ENCODE measurements at regions not wholly inside any gene's neighbourhood (a gene's known extent, or its start where the extent isn't known, plus 50 kb on each side); places are given as distances from the start of the nearest gene placed in this dataset.

DNA sequence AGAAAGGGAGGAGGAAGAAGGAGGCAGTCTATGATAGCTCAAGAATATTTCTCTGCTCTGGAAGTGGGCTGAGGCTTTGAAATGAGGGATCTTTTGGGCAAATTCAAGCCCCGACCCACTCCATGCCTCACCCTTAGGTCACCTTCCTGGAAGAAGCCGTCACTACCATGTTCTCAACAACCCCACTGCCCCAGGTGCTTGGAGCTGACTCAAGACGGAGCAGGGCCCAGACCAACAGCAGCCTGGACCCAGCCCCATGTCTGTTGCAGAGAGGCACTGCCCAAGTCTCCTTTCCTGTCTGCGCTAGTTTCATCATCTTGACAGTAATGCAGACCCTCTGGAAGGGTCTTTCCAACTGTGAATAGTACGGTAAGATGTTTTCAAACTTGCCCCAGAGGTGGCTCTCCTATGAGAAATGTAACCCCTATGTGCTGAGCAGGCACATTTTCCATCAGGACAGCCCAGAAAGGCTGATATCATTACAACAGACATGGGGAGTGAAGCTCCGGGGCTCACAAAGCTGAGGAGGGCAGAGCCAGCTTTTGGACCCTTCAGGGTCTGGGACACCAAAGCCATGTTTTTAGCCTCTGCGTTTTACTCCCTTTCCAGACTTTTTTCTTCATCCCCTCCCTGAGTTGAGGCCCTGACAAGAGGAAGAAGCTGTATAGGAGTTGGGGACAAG is 128.2 kb upstream of the LARP1 start:
- H3K9me3 ChIP-seq (ENCODE audit: control insufficient read depth in 4 of 4, low read length in 3 of 4): no peaks in the 10 kb centered on the region
- TF ChIP-seq, protein P1, sequence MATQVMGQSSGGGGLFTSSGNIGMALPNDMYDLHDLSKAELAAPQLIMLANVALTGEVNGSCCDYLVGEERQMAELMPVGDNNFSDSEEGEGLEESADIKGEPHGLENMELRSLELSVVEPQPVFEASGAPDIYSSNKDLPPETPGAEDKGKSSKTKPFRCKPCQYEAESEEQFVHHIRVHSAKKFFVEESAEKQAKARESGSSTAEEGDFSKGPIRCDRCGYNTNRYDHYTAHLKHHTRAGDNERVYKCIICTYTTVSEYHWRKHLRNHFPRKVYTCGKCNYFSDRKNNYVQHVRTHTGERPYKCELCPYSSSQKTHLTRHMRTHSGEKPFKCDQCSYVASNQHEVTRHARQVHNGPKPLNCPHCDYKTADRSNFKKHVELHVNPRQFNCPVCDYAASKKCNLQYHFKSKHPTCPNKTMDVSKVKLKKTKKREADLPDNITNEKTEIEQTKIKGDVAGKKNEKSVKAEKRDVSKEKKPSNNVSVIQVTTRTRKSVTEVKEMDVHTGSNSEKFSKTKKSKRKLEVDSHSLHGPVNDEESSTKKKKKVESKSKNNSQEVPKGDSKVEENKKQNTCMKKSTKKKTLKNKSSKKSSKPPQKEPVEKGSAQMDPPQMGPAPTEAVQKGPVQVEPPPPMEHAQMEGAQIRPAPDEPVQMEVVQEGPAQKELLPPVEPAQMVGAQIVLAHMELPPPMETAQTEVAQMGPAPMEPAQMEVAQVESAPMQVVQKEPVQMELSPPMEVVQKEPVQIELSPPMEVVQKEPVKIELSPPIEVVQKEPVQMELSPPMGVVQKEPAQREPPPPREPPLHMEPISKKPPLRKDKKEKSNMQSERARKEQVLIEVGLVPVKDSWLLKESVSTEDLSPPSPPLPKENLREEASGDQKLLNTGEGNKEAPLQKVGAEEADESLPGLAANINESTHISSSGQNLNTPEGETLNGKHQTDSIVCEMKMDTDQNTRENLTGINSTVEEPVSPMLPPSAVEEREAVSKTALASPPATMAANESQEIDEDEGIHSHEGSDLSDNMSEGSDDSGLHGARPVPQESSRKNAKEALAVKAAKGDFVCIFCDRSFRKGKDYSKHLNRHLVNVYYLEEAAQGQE (IDR thresholded peaks at IDR 0.05): no peak
- TF ChIP-seq JUND (IDR thresholded peaks at IDR 0.05): no peak
- TF ChIP-seq, protein P2, sequence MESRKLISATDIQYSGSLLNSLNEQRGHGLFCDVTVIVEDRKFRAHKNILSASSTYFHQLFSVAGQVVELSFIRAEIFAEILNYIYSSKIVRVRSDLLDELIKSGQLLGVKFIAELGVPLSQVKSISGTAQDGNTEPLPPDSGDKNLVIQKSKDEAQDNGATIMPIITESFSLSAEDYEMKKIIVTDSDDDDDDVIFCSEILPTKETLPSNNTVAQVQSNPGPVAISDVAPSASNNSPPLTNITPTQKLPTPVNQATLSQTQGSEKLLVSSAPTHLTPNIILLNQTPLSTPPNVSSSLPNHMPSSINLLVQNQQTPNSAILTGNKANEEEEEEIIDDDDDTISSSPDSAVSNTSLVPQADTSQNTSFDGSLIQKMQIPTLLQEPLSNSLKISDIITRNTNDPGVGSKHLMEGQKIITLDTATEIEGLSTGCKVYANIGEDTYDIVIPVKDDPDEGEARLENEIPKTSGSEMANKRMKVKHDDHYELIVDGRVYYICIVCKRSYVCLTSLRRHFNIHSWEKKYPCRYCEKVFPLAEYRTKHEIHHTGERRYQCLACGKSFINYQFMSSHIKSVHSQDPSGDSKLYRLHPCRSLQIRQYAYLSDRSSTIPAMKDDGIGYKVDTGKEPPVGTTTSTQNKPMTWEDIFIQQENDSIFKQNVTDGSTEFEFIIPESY (IDR thresholded peaks at IDR 0.05): no peak
- no peak for TF ChIP-seq NR2F2 (IDR thresholded peaks at IDR 0.05)
- TF ChIP-seq, protein P3, sequence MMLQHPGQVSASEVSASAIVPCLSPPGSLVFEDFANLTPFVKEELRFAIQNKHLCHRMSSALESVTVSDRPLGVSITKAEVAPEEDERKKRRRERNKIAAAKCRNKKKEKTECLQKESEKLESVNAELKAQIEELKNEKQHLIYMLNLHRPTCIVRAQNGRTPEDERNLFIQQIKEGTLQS (IDR thresholded peaks at IDR 0.05): no peak
- no peak for TF ChIP-seq HNF4A (conservative IDR thresholded peaks at IDR 0.05)
- no peak for TF ChIP-seq MAX (IDR thresholded peaks at IDR 0.05)
- TF ChIP-seq EGR1 (IDR thresholded peaks at IDR 0.05; ENCODE audit: low read depth in 2 of 2): no peak
- no peak for TF ChIP-seq GABPA (IDR thresholded peaks at IDR 0.05 in 1 of 2, conservative IDR thresholded peaks at IDR 0.05 in 1 of 2)
- no peak for TF ChIP-seq RAD21 (IDR thresholded peaks at IDR 0.05)
- no peak for TF ChIP-seq RXRA (IDR thresholded peaks at IDR 0.05)
- no peak for TF ChIP-seq SP1 (IDR thresholded peaks at IDR 0.05)
- TF ChIP-seq YY1 (IDR thresholded peaks at IDR 0.05): no peak
- no peak for TF ChIP-seq HNF4G (IDR thresholded peaks at IDR 0.05)
- no peak for TF ChIP-seq CTCF (IDR thresholded peaks at IDR 0.05; ENCODE audit: low read depth, low read length, missing input control)
- H3K27me3 ChIP-seq (ENCODE audit: control insufficient read depth in 4 of 4, insufficient read depth in 4 of 4, low read length in 3 of 4): no peaks in the 10 kb centered on the region
- H3K4me1 ChIP-seq (ENCODE audit: control insufficient read depth in 4 of 4, insufficient read depth in 4 of 4, low read length in 3 of 4): peaks cover 0 to 3% (median 0%) of the 10 kb centered on the region in 4 donors
- H3K9ac ChIP-seq (ENCODE audit: low read depth in 1 of 2, low read length in 2 of 2): no peak overlapping the region
- no peak for DNase-seq (ENCODE audit: low spot score)
- no peaks in the 10 kb centered on the region for H3K36me3 ChIP-seq (ENCODE audit: control insufficient read depth in 4 of 4, insufficient read depth in 3 of 4, low read depth in 1 of 4, low read length in 3 of 4)
- H3K4me3 ChIP-seq (ENCODE audit: low read depth in 1 of 3, low read length in 3 of 3): no peak overlapping the region
- no peak overlapping the region for H3K27ac ChIP-seq (ENCODE audit: low read depth in 1 of 2, low read length in 2 of 2)
- 86% methylated on average over 7 of the region's 7 CpGs for WGBS

- Histone ChIP-seq H3K9ac (ENCODE audit: low read depth in 1 of 2, low read length in 2 of 2) (no peak overlapping the region), H3K27ac (ENCODE audit: low read depth in 1 of 2, low read length in 2 of 2) (no peak overlapping the region), H3K9me3 (ENCODE audit: control insufficient read depth in 4 of 4, low read length in 3 of 4) (no peaks in the 10 kb centered on the region), H3K36me3 (ENCODE audit: control insufficient read depth in 4 of 4, insufficient read depth in 3 of 4, low read depth in 1 of 4, low read length in 3 of 4) (no peaks in the 10 kb centered on the region), H3K4me3 (ENCODE audit: low read depth in 1 of 3, low read length in 3 of 3) (no peak overlapping the region), H3K4me1 (ENCODE audit: control insufficient read depth in 4 of 4, insufficient read depth in 4 of 4, low read length in 3 of 4) (no peaks in the 10 kb centered on the region), H3K27me3 (ENCODE audit: control insufficient read depth in 4 of 4, insufficient read depth in 4 of 4, low read length in 3 of 4) (no peaks in the 10 kb centered on the region)
- no peak for DNase-seq (ENCODE audit: low spot score)
- 89% methylated on average over 5 of the region's 5 CpGs for WGBS
- TF ChIP-seq JUND (IDR thresholded peaks at IDR 0.05) (no peak), MAX (IDR thresholded peaks at IDR 0.05) (no peak), GABPA (IDR thresholded peaks at IDR 0.05 in 1 of 2, conservative IDR thresholded peaks at IDR 0.05 in 1 of 2) (no peak), HNF4G (IDR thresholded peaks at IDR 0.05) (no peak), HNF4A (conservative IDR thresholded peaks at IDR 0.05) (no peak), YY1 (IDR thresholded peaks at IDR 0.05) (no peak), FOXA2 (IDR thresholded peaks at IDR 0.05) (no peak), CTCF (IDR thresholded peaks at IDR 0.05; ENCODE audit: low read depth, low read length, missing input control) (no peak), RXRA (IDR thresholded peaks at IDR 0.05) (no peak), SP1 (IDR thresholded peaks at IDR 0.05) (no peak)
- TF ChIP-seq, protein P3 (IDR thresholded peaks at IDR 0.05): no peak
Observed at GRCh38 chr5:154625031-154625430, 130.1 kb upstream of the LARP1 start.

All from liver (tissue), 8 donors.